ENCODE measurements at regions not wholly inside any gene's neighbourhood (a gene's known extent, or its start where the extent isn't known, plus 50 kb on each side); places are given as distances from the start of the nearest gene placed in this dataset.

DNA sequence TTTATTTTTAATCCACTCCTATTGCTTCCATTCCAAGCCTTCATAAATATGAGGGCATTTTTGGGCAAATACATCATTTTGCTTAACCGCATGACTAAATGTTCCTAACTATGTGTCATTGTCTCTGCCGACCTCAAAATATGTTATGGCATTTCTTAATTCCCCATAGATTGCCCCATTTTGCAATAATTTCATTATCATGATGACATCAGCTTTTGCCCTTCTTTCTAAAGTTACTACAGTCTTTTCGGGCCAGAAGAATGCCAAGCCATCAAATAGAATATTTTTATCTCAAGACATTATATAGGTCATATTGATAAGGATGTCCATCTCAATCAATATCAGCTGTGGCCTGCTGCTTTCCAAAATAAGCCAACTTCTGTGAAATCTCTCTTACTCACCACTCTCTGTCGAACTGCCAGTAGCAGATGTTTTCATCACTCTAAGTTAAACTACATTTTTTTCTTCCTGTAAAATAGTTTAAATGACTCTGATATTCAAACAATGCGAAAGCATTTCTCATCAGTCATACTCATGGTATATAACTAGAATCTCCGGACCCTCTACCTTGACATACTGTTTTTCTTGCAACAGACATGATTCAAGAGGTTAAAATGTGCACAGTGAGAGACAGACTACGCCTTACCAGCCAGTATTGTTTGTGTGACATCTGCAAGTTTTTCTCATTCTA is 1254.6 kb upstream of the CELF2 start:
- peaks cover 3% of the 10 kb centered on the region; the same call in 1 of the 3 replicates for H3K9me3 ChIP-seq
- ATAC-seq (no peak), FAIRE-seq (no peak), DNase-seq (ENCODE audit: low read depth in 1 of 2, low spot score in 1 of 2) (no peak)
- POLR2A ChIA-PET: no interaction called here
- TF ChIP-seq HOXB13 (CRISPR knock-in tag; IDR thresholded peaks at IDR 0.05; ENCODE audit: low read depth) (no peak), HOXA7 (CRISPR knock-in tag; IDR thresholded peaks at IDR 0.05) (no peak), ATOH8 (CRISPR knock-in tag; IDR thresholded peaks at IDR 0.05; ENCODE audit: low read depth) (no peak), HOXB5 (CRISPR knock-in tag; IDR thresholded peaks at IDR 0.05) (no peak), CEBPB (IDR thresholded peaks at IDR 0.05) (no peak), CHD2 (IDR thresholded peaks at IDR 0.05; ENCODE audit: low read length, partially characterized antibody) (no peak), FOSB (CRISPR knock-in tag; IDR thresholded peaks at IDR 0.05) (no peak), KDM1A (IDR thresholded peaks at IDR 0.05; ENCODE audit: low read depth) (no peak), RNF2 (IDR thresholded peaks at IDR 0.05; ENCODE audit: borderline replicate concordance, low read depth) (no peak), RAD21 (conservative IDR thresholded peaks at IDR 0.05 in 1 of 2, IDR thresholded peaks at IDR 0.05 in 1 of 2) (no peak), HMGXB4 (CRISPR knock-in tag; IDR thresholded peaks at IDR 0.05; ENCODE audit: borderline replicate concordance) (no peak), CBX8 (IDR thresholded peaks at IDR 0.05) (no peak), MAZ (IDR thresholded peaks at IDR 0.05; ENCODE audit: borderline replicate concordance, low read depth, low read length) (no peak)
- no peak overlapping the region for H3K27ac ChIP-seq
- no peaks in the 10 kb centered on the region for H3K4me1 ChIP-seq
- CTCF ChIA-PET: no interaction called here
- WGBS (ENCODE audit: missing lambda C conversion rate): 4% methylated on average over 7 of the region's 7 CpGs
- no peak overlapping the region for H3K4me2 ChIP-seq
- H3K4me3 ChIP-seq: no peak overlapping the region

DNA sequence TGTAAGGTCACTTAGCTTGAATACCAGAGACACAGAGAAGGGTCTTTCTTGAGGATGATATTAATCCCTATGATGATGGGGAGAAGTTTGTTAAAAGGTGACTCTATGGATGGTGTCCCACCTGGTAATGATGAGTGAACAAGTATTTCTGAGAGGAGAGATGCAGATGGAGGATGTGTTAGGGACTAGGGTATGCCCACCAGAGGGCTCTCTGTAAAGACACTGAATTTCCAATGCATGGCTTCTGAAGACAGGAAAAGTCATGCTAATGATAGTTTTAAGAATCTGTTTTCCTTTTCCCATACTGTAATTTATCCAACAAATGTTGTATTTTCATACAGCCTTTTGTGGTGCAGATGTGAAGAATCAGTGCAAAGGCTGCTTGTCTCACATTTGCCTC is 1250.9 kb upstream of the CELF2 start:
- DNase-seq (ENCODE audit: low read depth in 1 of 2, low spot score in 1 of 2) (no peak), FAIRE-seq (no peak), ATAC-seq (no peak)
- ChIA-PET POLR2A (no interaction called here), CTCF (no interaction called here)
- no peak overlapping the region for H3K4me3 ChIP-seq
- no peak overlapping the region for H3K27ac ChIP-seq
- no peak overlapping the region for H3K4me2 ChIP-seq
- H3K9me3 ChIP-seq: peaks cover 5% of the 10 kb centered on the region; the same call in 1 of the 3 replicates
- no peak for TF ChIP-seq SREBF2 (IDR thresholded peaks at IDR 0.05)
- TF ChIP-seq, protein P1, sequence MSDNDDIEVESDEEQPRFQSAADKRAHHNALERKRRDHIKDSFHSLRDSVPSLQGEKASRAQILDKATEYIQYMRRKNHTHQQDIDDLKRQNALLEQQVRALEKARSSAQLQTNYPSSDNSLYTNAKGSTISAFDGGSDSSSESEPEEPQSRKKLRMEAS (IDR thresholded peaks at IDR 0.05): no peak
- no peak for TF ChIP-seq NR3C1 (IDR thresholded peaks at IDR 0.05)
- TF ChIP-seq HOXB5 (CRISPR knock-in tag; IDR thresholded peaks at IDR 0.05): no peak
- TF ChIP-seq MAZ (IDR thresholded peaks at IDR 0.05; ENCODE audit: borderline replicate concordance, low read depth, low read length): no peak
- TF ChIP-seq POLR2A (IDR thresholded peaks at IDR 0.05; ENCODE audit: low read length): no peak
- TF ChIP-seq PHF8 (IDR thresholded peaks at IDR 0.05; ENCODE audit: borderline replicate concordance, low read depth): no peak
- no peak for TF ChIP-seq CTCF (IDR thresholded peaks at IDR 0.05)
- TF ChIP-seq ESRRA (IDR thresholded peaks at IDR 0.05; ENCODE audit: borderline replicate concordance, low read length): no peak
- no peak for TF ChIP-seq RCOR1 (IDR thresholded peaks at IDR 0.05; ENCODE audit: low read depth, low read length)
- no peak for TF ChIP-seq USF2 (IDR thresholded peaks at IDR 0.05)
- no peak for TF ChIP-seq CBX8 (IDR thresholded peaks at IDR 0.05)
- no peak for TF ChIP-seq BHLHE40 (IDR thresholded peaks at IDR 0.05; ENCODE audit: low read depth, low read length)
- no peak for TF ChIP-seq FOXS1 (CRISPR knock-in tag; IDR thresholded peaks at IDR 0.05)
- TF ChIP-seq KDM1A (IDR thresholded peaks at IDR 0.05; ENCODE audit: low read depth): no peak
- TF ChIP-seq FOSB (CRISPR knock-in tag; IDR thresholded peaks at IDR 0.05): no peak
- TF ChIP-seq EHMT2 (IDR thresholded peaks at IDR 0.05; ENCODE audit: low read depth): no peak
- no peak for TF ChIP-seq JUNB (IDR thresholded peaks at IDR 0.05)
- no peak for TF ChIP-seq KDM5A (IDR thresholded peaks at IDR 0.05)
- no peaks in the 10 kb centered on the region for H3K4me1 ChIP-seq
